HS-5 (cell line): ENCODE measurements at regions not wholly inside any gene's neighbourhood (a gene's known extent, or its start where the extent isn't known, plus 50 kb on each side); places are given as distances from the start of the nearest gene placed in this dataset.

Source experiments
- DNase-seq: peaks from one replicate; pipeline ENCODE4 v3.0.0-alpha.2; 2012; ENCODE audit warnings: low read depth

DNA sequence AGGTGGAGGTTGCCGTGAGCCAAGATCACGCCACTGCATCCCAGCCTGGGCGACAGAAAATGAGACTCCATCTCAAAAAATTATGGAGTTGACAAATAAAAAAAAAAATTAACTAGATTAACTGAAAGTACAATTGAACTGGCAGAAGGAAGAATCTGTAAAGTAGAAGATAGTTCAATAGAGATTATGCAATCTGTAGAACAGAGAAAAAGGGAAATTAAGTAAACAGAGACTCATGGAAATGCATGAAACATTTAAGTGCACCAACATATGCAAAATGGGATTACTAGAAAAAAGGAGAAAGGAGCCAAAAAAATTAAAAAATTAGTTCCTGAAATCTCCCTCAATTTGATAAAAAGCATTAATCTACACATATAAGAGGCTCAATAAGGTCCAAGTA is 188.8 kb upstream of the KHDRBS2 start:
- no peak for DNase-seq

DNA sequence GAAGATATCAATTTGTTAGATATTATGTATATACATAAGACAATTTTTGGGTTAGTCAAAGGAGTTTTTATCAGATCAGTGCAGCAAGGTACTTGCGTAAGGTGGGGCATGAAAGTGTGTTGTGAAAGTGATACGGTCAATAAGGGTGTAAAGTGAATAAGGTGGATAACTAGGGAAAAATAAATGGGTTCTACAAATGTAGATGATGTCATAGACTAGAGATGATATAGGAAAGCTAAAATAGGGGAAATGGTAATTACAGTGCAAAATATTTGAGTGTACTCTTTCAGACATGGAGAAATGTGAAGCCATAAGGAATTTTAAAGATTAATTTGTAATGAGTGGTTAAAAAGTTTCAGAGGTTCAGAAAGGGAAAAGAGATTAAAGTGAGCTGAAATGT is 180.6 kb upstream of the KHDRBS2 start:
- no peak for DNase-seq

- DNase-seq: no peak
Observed at GRCh38 chr6:62465206-62465605, 179.2 kb upstream of the KHDRBS2 start.

DNA sequence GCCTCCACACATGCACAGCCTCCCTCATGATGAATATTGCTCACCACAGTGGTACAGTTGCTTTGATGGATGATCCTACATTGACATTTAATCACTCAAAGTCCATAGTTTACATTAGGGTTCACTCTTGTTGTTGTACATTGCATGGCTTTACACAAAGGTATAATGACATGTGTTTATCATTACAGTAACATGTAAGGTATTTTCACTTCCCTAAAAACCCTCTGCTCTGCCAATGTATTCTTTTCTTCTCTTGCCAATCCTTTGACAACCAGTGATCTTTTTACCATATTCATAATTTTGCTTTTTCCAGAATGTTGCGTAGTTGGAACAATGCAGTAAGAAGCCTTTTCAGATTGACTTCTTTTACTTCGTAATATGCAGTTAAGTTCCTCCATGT is 166.6 kb upstream of the KHDRBS2 start:
- DNase-seq: no peak

DNA sequence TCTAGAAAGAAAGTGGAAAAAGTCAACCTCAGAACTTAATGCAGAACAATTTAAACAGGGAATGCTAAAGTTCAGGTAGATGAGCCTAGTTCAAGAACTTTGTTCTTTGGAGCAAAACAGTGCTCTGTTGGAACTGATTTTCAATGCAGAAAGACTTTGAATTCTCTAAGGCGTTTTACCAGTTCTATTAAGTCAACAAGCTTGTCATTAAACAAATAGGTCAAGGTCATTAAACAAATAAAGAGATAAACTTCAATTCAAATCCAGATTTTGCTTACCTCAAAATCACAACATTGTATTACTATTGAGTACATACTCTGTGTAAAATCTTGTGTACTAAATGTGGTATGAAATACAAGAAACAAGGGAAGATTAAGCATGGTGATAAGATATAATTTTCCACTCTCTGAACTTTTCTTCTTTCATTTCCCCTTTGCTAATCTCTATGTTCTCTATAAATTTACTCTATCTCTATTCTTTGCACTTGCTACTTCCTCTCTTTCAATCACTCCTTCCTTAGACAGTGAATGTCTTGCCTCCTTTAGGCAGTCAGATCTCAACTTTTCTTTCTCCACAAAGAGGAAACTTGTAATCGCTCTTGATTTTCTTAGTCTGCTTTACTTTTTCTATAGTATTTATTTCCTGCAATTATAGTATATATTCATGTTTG is 160.8 kb upstream of the KHDRBS2 start:
- DNase-seq: no peak

GRCh38 chr6:62445521-62445920 is 159.5 kb upstream of the KHDRBS2 start:
- DNase-seq: no peak

- no peak for DNase-seq
Observed at GRCh38 chr6:62441182-62441581, 155.2 kb upstream of the KHDRBS2 start.

DNA sequence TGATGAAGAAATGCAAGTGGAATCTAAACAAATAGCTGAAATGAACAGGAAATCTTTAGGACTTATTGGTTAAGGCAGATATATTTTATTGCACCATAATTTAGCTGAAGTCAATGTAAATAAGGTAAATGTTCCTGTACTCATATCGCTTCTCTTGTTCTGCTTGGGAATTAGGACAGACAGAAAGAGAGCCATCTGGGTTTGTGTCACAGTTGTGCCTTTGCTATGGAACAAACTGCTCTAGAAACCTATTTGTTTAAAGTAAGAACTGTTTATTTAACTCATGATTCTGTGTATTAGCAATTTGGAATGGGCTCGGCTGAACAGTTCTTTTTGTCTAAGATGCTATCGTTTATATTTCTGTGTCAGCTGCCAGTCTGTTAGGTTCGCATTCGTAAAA is 143.8 kb upstream of the KHDRBS2 start:
- DNase-seq: no peak

- no peak for DNase-seq
Observed at GRCh38 chr6:62400521-62401259, 114.7 kb upstream of the KHDRBS2 start.

GRCh38 chr6:62393608-62394007 is 107.6 kb upstream of the KHDRBS2 start:
- no peak for DNase-seq

DNA sequence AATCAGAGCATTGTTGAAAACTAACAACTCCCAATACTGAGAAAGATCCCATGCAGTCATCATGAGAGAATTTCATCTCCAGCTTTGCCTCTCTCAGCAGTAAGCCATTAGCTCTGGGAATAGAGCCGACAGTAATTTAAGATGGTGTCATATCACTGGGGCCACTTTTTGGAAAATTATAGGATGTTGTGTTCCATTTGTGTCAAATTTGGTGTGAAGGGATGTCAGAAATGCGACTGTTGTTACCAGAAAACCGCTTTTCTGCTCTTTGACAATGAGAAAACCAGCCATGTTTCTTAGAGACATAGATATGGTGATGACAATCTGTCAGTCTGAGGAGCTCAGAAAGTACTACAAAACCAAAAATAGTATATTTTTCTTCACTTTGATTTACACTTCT is 106.3 kb upstream of the KHDRBS2 start:
- no peak for DNase-seq

- no peak for DNase-seq
Observed at GRCh38 chr6:62391358-62391757, 105.3 kb upstream of the KHDRBS2 start.

GRCh38 chr6:62390401-62390800 is 104.4 kb upstream of the KHDRBS2 start:
- no peak for DNase-seq

- no peak for DNase-seq
Observed at GRCh38 chr6:62371453-62372210, 85.6 kb upstream of the KHDRBS2 start.

DNA sequence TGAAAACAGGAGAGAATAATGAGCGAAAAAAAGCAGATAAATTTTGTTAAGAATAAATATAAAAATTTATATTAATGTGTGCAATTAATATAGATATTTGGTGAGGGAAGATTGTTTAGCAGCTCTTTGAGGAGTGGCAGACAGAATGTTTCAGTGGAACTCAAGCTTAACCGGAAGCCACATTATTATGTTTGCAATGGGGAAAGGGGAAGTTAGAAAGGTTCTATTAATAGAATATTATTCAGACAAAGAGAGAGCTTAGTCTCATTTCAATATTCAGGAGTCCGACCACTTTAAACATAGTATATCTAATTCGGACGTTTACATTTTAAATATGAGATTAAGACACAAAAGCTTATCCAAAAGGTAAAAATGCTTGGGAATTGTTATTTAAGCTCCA is 81.6 kb upstream of the KHDRBS2 start:
- DNase-seq: no peak

DNA sequence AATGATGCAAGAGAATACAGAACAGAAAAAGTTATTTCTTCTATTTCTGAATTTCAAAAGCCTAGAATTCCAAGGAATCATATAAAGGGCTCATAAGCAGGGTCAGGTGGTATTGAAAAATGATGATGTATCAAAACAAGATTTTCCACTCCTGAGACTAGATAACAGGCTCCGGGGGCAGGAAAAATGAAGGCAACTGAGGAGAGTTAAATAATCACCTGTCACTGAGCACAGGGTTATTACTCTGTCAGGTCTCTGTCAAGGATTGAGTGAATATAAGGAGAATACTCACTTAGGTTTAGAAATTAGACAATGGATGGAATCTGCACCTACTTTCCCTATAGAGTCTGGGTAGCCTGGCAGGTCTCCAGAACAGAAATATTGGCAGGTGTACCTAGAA is 76.1 kb upstream of the KHDRBS2 start:
- no peak for DNase-seq

GRCh38 chr6:62357835-62358234 is 71.8 kb upstream of the KHDRBS2 start:
- no peak for DNase-seq

DNA sequence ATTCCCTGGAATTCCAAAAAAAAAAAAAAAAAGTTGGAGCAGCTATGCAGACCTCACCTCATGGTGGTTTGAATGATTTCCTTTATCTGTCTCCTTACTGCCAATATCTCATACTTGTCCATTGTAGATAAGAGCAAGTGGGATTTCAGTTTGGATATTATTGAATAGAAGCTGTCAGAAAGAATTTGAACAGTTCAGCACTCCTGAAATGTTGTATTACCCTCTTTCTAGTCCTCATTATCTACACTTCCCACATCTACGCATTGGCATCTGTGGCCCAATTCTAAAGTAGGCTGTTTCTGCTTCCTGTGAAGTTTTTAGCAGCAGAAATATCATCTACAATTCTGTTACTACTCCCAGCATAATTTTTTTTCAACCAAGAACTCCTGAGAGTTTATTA is 68.2 kb upstream of the KHDRBS2 start:
- DNase-seq: no peak

GRCh38 chr6:62345962-62346689 is 60.1 kb upstream of the KHDRBS2 start:
- DNase-seq: no peak

DNA sequence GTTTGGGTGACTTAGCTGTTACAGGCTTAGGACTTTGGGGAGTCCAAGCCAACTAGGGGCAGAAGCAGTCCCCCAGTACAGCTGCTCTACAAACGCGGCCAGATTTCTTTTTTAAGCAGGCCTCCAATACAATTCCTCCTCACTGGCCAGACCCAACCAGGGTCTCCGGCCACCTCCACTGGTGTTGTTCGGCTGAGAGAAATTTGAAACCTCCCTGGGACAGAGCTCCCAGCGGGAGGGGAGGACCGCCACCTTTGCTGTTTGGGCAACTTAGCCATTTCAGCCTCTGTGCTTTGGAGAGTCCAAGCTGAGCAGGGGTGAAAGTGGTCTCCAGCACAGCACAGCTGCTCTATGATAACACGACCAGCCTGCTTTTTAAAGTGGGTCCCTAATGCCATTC is 59.4 kb upstream of the KHDRBS2 start:
- no peak for DNase-seq

DNA sequence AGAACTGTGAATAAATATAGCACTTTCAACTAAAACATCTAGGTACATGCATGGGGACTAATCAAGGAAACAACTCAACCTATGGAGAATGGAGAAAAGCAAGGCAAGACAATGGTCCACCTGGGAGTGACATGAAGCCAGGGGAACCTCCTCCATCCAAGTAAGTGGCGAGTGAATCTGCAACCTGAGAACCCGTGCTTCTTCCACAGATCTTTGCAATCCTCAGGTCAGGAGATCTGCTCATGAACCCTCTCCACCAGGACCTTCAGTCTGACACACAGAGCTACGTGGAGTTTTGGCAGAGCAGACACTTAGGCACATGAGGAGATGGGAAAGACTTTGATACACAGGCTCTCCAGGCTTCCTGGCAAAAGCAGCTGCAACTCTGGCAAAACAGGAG is 58.8 kb upstream of the KHDRBS2 start:
- DNase-seq: no peak

DNA sequence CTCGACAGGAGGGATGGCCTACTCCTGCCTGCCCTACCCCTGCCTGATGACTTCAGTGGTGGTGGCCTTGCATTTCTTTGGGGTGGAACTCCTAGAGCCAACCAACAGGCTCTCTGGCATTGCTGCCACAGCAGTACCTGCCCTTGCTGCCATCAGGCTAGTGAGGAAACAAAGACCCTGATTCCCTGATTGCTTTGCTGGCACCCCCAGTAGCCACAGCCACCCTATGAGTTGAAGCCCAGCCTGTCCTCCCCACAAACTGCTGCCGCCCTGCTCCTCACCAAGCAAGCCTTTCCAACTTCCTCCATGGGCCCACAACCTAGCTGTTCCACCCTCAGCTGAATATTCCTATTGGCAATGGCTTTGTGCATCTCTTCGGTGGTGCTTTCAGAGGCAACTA is 52.5 kb upstream of the KHDRBS2 start:
- no peak for DNase-seq
